ENCODE measurements at regions not wholly inside any gene's neighbourhood (a gene's known extent, or its start where the extent isn't known, plus 50 kb on each side); places are given as distances from the start of the nearest gene placed in this dataset.

DNA sequence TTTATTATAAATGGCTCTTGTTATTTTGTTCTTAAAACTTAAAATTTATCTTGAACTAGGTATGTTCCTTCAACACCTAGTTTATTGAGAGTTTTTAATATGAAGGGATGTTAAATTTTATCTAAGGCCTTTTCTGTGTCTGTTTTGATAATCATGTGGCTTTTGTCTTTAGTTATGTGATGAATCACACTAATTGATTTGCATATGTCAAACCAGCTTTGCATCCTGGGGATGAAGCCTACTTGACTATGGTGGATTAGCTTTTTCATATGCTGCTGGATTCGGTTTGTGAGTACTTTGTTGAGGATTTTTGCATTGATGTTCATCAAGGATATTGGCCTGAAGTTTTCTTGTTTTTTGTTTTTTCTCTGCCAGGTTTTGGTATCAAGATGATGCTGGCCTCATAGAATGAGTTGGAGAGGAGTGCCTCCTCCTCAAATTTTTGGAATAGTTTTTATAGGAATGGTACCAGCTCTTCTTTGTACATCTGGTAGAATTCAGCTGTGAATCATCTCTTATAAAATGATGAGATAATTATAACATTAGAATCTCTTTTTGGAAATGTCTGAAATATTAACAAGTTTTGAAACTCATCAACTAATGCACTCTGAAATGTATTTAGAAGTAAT lies 78.7 kb upstream of the AGR3 start:
- TF ChIP-seq, protein P1, sequence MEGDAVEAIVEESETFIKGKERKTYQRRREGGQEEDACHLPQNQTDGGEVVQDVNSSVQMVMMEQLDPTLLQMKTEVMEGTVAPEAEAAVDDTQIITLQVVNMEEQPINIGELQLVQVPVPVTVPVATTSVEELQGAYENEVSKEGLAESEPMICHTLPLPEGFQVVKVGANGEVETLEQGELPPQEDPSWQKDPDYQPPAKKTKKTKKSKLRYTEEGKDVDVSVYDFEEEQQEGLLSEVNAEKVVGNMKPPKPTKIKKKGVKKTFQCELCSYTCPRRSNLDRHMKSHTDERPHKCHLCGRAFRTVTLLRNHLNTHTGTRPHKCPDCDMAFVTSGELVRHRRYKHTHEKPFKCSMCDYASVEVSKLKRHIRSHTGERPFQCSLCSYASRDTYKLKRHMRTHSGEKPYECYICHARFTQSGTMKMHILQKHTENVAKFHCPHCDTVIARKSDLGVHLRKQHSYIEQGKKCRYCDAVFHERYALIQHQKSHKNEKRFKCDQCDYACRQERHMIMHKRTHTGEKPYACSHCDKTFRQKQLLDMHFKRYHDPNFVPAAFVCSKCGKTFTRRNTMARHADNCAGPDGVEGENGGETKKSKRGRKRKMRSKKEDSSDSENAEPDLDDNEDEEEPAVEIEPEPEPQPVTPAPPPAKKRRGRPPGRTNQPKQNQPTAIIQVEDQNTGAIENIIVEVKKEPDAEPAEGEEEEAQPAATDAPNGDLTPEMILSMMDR (IDR thresholded peaks at IDR 0.05; ENCODE audit: low read length), result no peak
- TF ChIP-seq EZH2 (optimal IDR thresholded peaks at IDR 0.05; ENCODE audit: low read depth, low read length) (no peak), EZH2phosphoT487 (IDR thresholded peaks at IDR 0.05; ENCODE audit: low read length) (no peak)

Data from MM.1S (cell line).